ENCODE measurements at regions not wholly inside any gene's neighbourhood (a gene's known extent, or its start where the extent isn't known, plus 50 kb on each side); places are given as distances from the start of the nearest gene placed in this dataset.

GRCh38 chr17:79314617-79315357, 240.2 kb downstream of the ENGASE start:
- TF ChIP-seq EZH2 (IDR thresholded peaks at IDR 0.05; ENCODE audit: low read depth) (no peak), CTCF (conservative IDR thresholded peaks at IDR 0.05) (no peak)
